ENCODE measurements at regions not wholly inside any gene's neighbourhood (a gene's known extent, or its start where the extent isn't known, plus 50 kb on each side); places are given as distances from the start of the nearest gene placed in this dataset.

- peaks cover 2% of the 10 kb centered on the region for H3K9me3 Mint-ChIP-seq (ENCODE audit: low read depth)
- DNase-seq (no peak), ATAC-seq (no peak)
- CTCF ChIA-PET = no interaction called here
- no peaks in the 10 kb centered on the region for H3K27me3 Mint-ChIP-seq
- H3K4me1 Mint-ChIP-seq = no peaks in the 10 kb centered on the region
- H3K27ac Mint-ChIP-seq = no peak overlapping the region
- H3K36me3 Mint-ChIP-seq = no peaks in the 10 kb centered on the region
- no peak overlapping the region for H3K4me3 Mint-ChIP-seq
Measured at GRCh38 chr12:126083926-126084325, 1018.7 kb downstream of the AACS start.

GRCh38 chr12:126084480-126084879, 1019.2 kb downstream of the AACS start:
- Mint-ChIP-seq H3K36me3 (no peaks in the 10 kb centered on the region), H3K27me3 (no peaks in the 10 kb centered on the region), H3K9me3 (ENCODE audit: low read depth) (peaks cover 2% of the 10 kb centered on the region), H3K4me1 (no peaks in the 10 kb centered on the region), H3K27ac (no peak overlapping the region), H3K4me3 (no peak overlapping the region)
- DNase-seq (no peak), ATAC-seq (no peak)
- CTCF ChIA-PET = no interaction called here

GRCh38 chr12:126086242-126086641, 1021.0 kb downstream of the AACS start:
- ATAC-seq = no peak
- Mint-ChIP-seq H3K27me3 (no peaks in the 10 kb centered on the region), H3K36me3 (no peaks in the 10 kb centered on the region)

GRCh38 chr12:126087692-126088091, 1022.5 kb downstream of the AACS start:
- H3K27me3 Mint-ChIP-seq = no peaks in the 10 kb centered on the region
- no peak for DNase-seq
- H3K36me3 Mint-ChIP-seq = no peaks in the 10 kb centered on the region
- CTCF ChIA-PET = no interaction called here
- H3K27ac Mint-ChIP-seq = no peak overlapping the region
- no peak overlapping the region for H3K4me3 Mint-ChIP-seq
- peaks cover 9% of the 10 kb centered on the region for H3K9me3 Mint-ChIP-seq (ENCODE audit: low read depth)
- no peak for ATAC-seq
- H3K4me1 Mint-ChIP-seq = no peaks in the 10 kb centered on the region

More at GRCh38 chr12:126086242-126086641, 1021.0 kb downstream of the AACS start:
- no peak for DNase-seq
- CTCF ChIA-PET = no interaction called here
- Mint-ChIP-seq H3K27ac (no peak overlapping the region), H3K4me1 (no peaks in the 10 kb centered on the region), H3K9me3 (ENCODE audit: low read depth) (peaks cover 2% of the 10 kb centered on the region), H3K4me3 (no peak overlapping the region)

- no peak overlapping the region for H3K27ac Mint-ChIP-seq
- CTCF ChIA-PET = no interaction called here
- peaks cover 10% of the 10 kb centered on the region for H3K9me3 Mint-ChIP-seq (ENCODE audit: low read depth)
- no peak overlapping the region for H3K4me3 Mint-ChIP-seq
- ATAC-seq = no peak
- H3K27me3 Mint-ChIP-seq = no peaks in the 10 kb centered on the region
- no peak for DNase-seq
- no peaks in the 10 kb centered on the region for H3K4me1 Mint-ChIP-seq
- H3K36me3 Mint-ChIP-seq = no peaks in the 10 kb centered on the region
Measured at GRCh38 chr12:126093908-126094307, 1028.7 kb downstream of the AACS start.

GRCh38 chr12:126095748-126096510, 1030.7 kb downstream of the AACS start:
- Mint-ChIP-seq H3K27ac (no peak overlapping the region), H3K27me3 (no peaks in the 10 kb centered on the region), H3K4me1 (no peaks in the 10 kb centered on the region), H3K9me3 (ENCODE audit: low read depth) (peaks cover 10% of the 10 kb centered on the region), H3K36me3 (no peaks in the 10 kb centered on the region), H3K4me3 (no peak overlapping the region)
- CTCF ChIA-PET = no interaction called here
- no peak for DNase-seq
- ATAC-seq = no peak

GRCh38 chr12:126106706-126107105, 1041.5 kb downstream of the AACS start:
- Mint-ChIP-seq H3K4me3 (no peak overlapping the region), H3K9me3 (ENCODE audit: low read depth) (no peaks in the 10 kb centered on the region), H3K4me1 (no peaks in the 10 kb centered on the region), H3K27me3 (no peaks in the 10 kb centered on the region), H3K27ac (no peak overlapping the region), H3K36me3 (no peaks in the 10 kb centered on the region)
- DNase-seq (no peak), ATAC-seq (no peak)
- CTCF ChIA-PET = no interaction called here

GRCh38 chr12:126107659-126108058, 1042.4 kb downstream of the AACS start:
- no peak overlapping the region for H3K27ac Mint-ChIP-seq
- no peak for DNase-seq
- CTCF ChIA-PET = no interaction called here

GRCh38 chr12:126108247-126108646, 1043.0 kb downstream of the AACS start:
- ATAC-seq (no peak), DNase-seq (no peak)
- CTCF ChIA-PET = no interaction called here
- no peaks in the 10 kb centered on the region for H3K4me1 Mint-ChIP-seq
- no peaks in the 10 kb centered on the region for H3K36me3 Mint-ChIP-seq
- no peaks in the 10 kb centered on the region for H3K27me3 Mint-ChIP-seq
- no peak overlapping the region for H3K4me3 Mint-ChIP-seq
- no peaks in the 10 kb centered on the region for H3K9me3 Mint-ChIP-seq (ENCODE audit: low read depth)
- H3K27ac Mint-ChIP-seq = no peak overlapping the region

More at GRCh38 chr12:126107659-126108058, 1042.4 kb downstream of the AACS start:
- Mint-ChIP-seq H3K4me3 (no peak overlapping the region), H3K27me3 (no peaks in the 10 kb centered on the region), H3K4me1 (no peaks in the 10 kb centered on the region), H3K9me3 (ENCODE audit: low read depth) (no peaks in the 10 kb centered on the region), H3K36me3 (no peaks in the 10 kb centered on the region)
- ATAC-seq = no peak

- DNase-seq = no peak
Measured at GRCh38 chr12:126112141-126112540, 1046.9 kb downstream of the AACS start.

GRCh38 chr12:126112849-126113248, 1047.6 kb downstream of the AACS start:
- Mint-ChIP-seq H3K4me3 (no peak overlapping the region), H3K27me3 (no peaks in the 10 kb centered on the region), H3K4me1 (no peaks in the 10 kb centered on the region), H3K9me3 (ENCODE audit: low read depth) (peaks cover 2% of the 10 kb centered on the region), H3K27ac (no peak overlapping the region), H3K36me3 (no peaks in the 10 kb centered on the region)
- ATAC-seq (no peak), DNase-seq (no peak)
- CTCF ChIA-PET = no interaction called here

More at GRCh38 chr12:126112141-126112540, 1046.9 kb downstream of the AACS start:
- Mint-ChIP-seq H3K36me3 (no peaks in the 10 kb centered on the region), H3K4me3 (no peak overlapping the region), H3K4me1 (no peaks in the 10 kb centered on the region), H3K9me3 (ENCODE audit: low read depth) (peaks cover 2% of the 10 kb centered on the region), H3K27ac (no peak overlapping the region), H3K27me3 (no peaks in the 10 kb centered on the region)
- no peak for ATAC-seq
- CTCF ChIA-PET = no interaction called here

GRCh38 chr12:126114441-126114840, 1049.2 kb downstream of the AACS start:
- H3K4me1 Mint-ChIP-seq = no peaks in the 10 kb centered on the region
- H3K27me3 Mint-ChIP-seq = no peaks in the 10 kb centered on the region
- CTCF ChIA-PET = no interaction called here
- no peak for DNase-seq
- peaks cover 2% of the 10 kb centered on the region for H3K9me3 Mint-ChIP-seq (ENCODE audit: low read depth)
- no peak overlapping the region for H3K27ac Mint-ChIP-seq
- H3K4me3 Mint-ChIP-seq = no peak overlapping the region
- ATAC-seq = no peak
- H3K36me3 Mint-ChIP-seq = no peaks in the 10 kb centered on the region

GRCh38 chr12:126117502-126117901, 1052.3 kb downstream of the AACS start:
- Mint-ChIP-seq H3K9me3 (ENCODE audit: low read depth) (peaks cover 2% of the 10 kb centered on the region), H3K4me1 (no peaks in the 10 kb centered on the region), H3K4me3 (no peak overlapping the region), H3K27me3 (no peaks in the 10 kb centered on the region), H3K27ac (no peak overlapping the region), H3K36me3 (no peaks in the 10 kb centered on the region)
- DNase-seq (no peak), ATAC-seq (no peak)
- CTCF ChIA-PET = no interaction called here

- CTCF ChIA-PET = no interaction called here
- H3K27ac Mint-ChIP-seq = no peak overlapping the region
- no peak overlapping the region for H3K4me3 Mint-ChIP-seq
- H3K9me3 Mint-ChIP-seq (ENCODE audit: low read depth) = peaks cover 26% of the 10 kb centered on the region
- H3K36me3 Mint-ChIP-seq = no peaks in the 10 kb centered on the region
- ATAC-seq (no peak), DNase-seq (no peak)
- H3K27me3 Mint-ChIP-seq = no peaks in the 10 kb centered on the region
- no peaks in the 10 kb centered on the region for H3K4me1 Mint-ChIP-seq
Measured at GRCh38 chr12:126139355-126139754, 1074.1 kb downstream of the AACS start.

GRCh38 chr12:126144603-126145002, 1079.4 kb downstream of the AACS start:
- H3K36me3 Mint-ChIP-seq = no peaks in the 10 kb centered on the region
- no peak overlapping the region for H3K4me3 Mint-ChIP-seq
- ATAC-seq = no peak
- no peaks in the 10 kb centered on the region for H3K4me1 Mint-ChIP-seq
- CTCF ChIA-PET = no interaction called here
- no peak overlapping the region for H3K27ac Mint-ChIP-seq
- DNase-seq = no peak
- no peaks in the 10 kb centered on the region for H3K27me3 Mint-ChIP-seq
- peaks cover 11% of the 10 kb centered on the region for H3K9me3 Mint-ChIP-seq (ENCODE audit: low read depth)

Measured in activated CD8-positive, alpha-beta memory T cell treated with anti-CD3 and anti-CD28 coated beads, Interleukin-2, amount 10 ng/mL, durations not matched to agents 7 days and 5 days (primary cell).